ENCODE measurements at regions not wholly inside any gene's neighbourhood (a gene's known extent, or its start where the extent isn't known, plus 50 kb on each side); places are given as distances from the start of the nearest gene placed in this dataset.

- TF ChIP-seq TARDBP (IDR thresholded peaks at IDR 0.05) = no peak
- no peak for TF ChIP-seq BHLHE40 (IDR thresholded peaks at IDR 0.05; ENCODE audit: borderline replicate concordance)
- TF ChIP-seq CTBP1 (IDR thresholded peaks at IDR 0.05; ENCODE audit: borderline replicate concordance) = no peak
- TF ChIP-seq ELF4 (IDR thresholded peaks at IDR 0.05) = no peak
- TF ChIP-seq LEF1 (IDR thresholded peaks at IDR 0.05; ENCODE audit: borderline replicate concordance) = no peak
Measured at GRCh38 chr15:96728591-96728990, 398.1 kb downstream of the NR2F2 start.

Data from HEK293T (cell line).